Transverse colon (tissue), 4 donors: ENCODE measurements at regions not wholly inside any gene's neighbourhood (a gene's known extent, or its start where the extent isn't known, plus 50 kb on each side); places are given as distances from the start of the nearest gene placed in this dataset.

Source experiments
- DNase-seq: peaks from one replicate; pipeline ENCODE4 v3.0.0-alpha.2; 2019
- H3K27ac ChIP-seq, 4 donors: fragments of 200-600 bp; sonication (generic); 2 replicates each; pipeline ENCODE4 v1.5.1; 2016 to 2018; ENCODE audit warnings: inconsistent platforms in 4 of 4
- H3K27me3 ChIP-seq: fragments of 200-600 bp; sonication (generic); 2 replicates; pipeline ENCODE4 v1.5.1; 2017; ENCODE audit warnings: inconsistent platforms
- H3K36me3 ChIP-seq, 4 donors: fragments of 200-600 bp; sonication (generic); 2 replicates each; pipeline ENCODE4 v1.5.1; 2017 to 2019; ENCODE audit warnings: inconsistent platforms in 4 of 4
- H3K4me1 ChIP-seq, 4 donors: fragments of 200-600 bp; sonication (generic); 2 replicates each; pipeline ENCODE4 v1.5.1; 2017 to 2020; ENCODE audit warnings: inconsistent platforms in 4 of 4
- H3K4me3 ChIP-seq, 4 donors: fragments of 200-600 bp; sonication (generic); 1 replicate in 1 of 4; 2 replicates in 3 of 4; pipeline versions ENCODE4 v1.5.1 to v1.6.1; 2017 to 2019; ENCODE audit warnings: inconsistent platforms in 4 of 4
- H3K9me3 ChIP-seq, 2 donors: fragments of 200-600 bp; sonication (generic); 2 replicates each; pipeline ENCODE4 v1.5.1; 2017 to 2019; ENCODE audit warnings: inconsistent platforms in 2 of 2
- EP300 ChIP-seq: sonication (generic); formaldehyde crosslinking; IDR thresholded peaks from one replicate; pipeline ENCODE4 v1.6.1; 2017; ENCODE audit warnings: antibody characterized with exemption, low read depth
- POLR2A ChIP-seq: fragments of 450-650 bp; IDR thresholded peaks from one replicate; pipeline ENCODE4 v1.6.1; 2016; ENCODE audit warnings: antibody characterized with exemption, mild to moderate bottlenecking, moderate library complexity
- POLR2AphosphoS5 ChIP-seq, 3 donors: sonication (generic); formaldehyde crosslinking; IDR thresholded peaks; one replicate each; pipeline ENCODE4 v1.6.1; 2016; ENCODE audit warnings: antibody characterized with exemption in 3 of 3
- WGBS, 2 donors: methylation state at CpG; one replicate each; pipeline ENCODE4 v1.1.5; 2018; ENCODE audit warnings: low coverage in 1 of 2; 5-methylcytosine and 5-hydroxymethylcytosine counted together
- in situ Hi-C, 4 donors: fragments of 200-750 bp; cut with MboI; loops; one replicate each; pipeline versions ENCODE4 v1.15.0 to v1.15.1; 2017; ENCODE audit warnings: low sequenced_read_pairs in 3 of 4, low pct_ligation_motif_present in 1 of 4, low pct_unique_long_range_greater_than_20kb in 1 of 4
- intact Hi-C: fragments of 100-400 bp; cut with DNase I; formaldehyde crosslinking; loops from one replicate; pipeline ENCODE4 v1.15.1; 2023; ENCODE audit warnings: low total_unique reads
- TF ChIP-seq, protein P1 (sequence below), 5 experiments: fragments of 200-600 bp in 3 of 5; fragments of 450-650 bp in 2 of 5; sonication (generic) in 3 of 5; IDR thresholded peaks; 1 replicate in 2 of 5; 2 replicates in 3 of 5; pipeline ENCODE4 v1.5.1; 2016 to 2017; ENCODE audit warnings: antibody characterized with exemption in 5 of 5, inconsistent platforms in 3 of 5, mild to moderate bottlenecking in 2 of 5, moderate library complexity in 1 of 5

DNA sequence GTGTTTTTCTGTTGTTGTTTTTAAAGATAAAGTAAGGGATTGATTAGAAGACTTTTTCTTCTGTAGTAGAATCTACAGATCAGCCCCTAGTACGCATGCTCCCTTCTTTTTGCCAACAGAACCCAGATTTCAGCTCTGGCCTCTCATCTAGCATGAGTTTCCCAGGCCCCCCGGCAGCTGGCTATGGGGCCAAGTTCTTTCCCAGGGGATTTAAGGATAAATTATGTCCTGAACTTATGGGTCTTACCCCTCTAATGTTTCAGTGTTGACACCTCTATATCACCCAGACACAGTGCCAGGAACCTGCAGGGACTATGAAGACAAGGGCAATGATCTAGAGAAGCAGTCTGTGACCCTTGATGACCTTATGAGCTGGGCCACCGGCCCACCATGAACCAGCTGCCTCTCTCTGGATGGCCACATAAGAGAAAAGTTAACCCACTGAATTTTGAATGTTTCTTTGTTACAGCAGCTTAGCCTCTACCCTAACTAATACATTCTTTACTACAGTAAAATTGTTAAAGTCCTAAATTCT, 150.5 kb downstream of the UNC5CL start:
- WGBS, 2 donors = 72 to 80% methylated on average over 1 to 3 of the region's 3 CpGs
- H3K4me3 ChIP-seq = no peak overlapping the region
- in situ Hi-C loops = no loop called here

DNA sequence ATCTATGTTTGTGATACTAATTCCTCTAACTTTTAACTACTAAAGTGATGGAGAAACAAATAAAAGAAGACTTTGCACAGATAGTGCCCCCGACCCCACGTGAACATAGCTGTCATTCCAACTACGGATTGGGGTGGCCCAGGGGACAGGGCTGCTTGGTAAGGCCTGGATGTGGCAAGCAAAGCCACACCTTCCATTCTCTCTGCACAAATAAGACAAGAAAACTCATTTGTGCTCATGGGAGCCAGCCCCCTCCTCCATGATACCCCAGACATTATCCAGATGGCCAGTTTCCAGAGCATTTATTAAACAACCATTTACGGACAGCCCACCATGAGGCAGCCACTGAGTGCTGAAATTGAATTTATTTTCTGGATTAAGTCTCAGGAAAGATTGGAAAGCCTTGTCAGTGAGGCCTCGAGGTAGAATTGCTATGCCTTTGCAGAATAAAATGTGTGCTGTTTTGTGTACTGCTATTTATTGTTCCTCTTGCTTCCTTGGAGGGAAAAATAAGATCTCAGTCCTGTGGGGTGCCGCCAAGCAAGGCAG, 151.2 kb downstream of the UNC5CL start:
- in situ Hi-C loops = no loop called here
- Histone ChIP-seq H3K4me1 (no peaks in the 10 kb centered on the region), H3K9me3 (no peaks in the 10 kb centered on the region), H3K36me3 (no peaks in the 10 kb centered on the region), H3K4me3 (no peak overlapping the region), H3K27ac (no peak overlapping the region), H3K27me3 (no peaks in the 10 kb centered on the region)
- 73 to 79% methylated on average over 2 to 6 of the region's 6 CpGs for whole genome bisulfite sequencing, 2 donors
- TF ChIP-seq, protein P1, sequence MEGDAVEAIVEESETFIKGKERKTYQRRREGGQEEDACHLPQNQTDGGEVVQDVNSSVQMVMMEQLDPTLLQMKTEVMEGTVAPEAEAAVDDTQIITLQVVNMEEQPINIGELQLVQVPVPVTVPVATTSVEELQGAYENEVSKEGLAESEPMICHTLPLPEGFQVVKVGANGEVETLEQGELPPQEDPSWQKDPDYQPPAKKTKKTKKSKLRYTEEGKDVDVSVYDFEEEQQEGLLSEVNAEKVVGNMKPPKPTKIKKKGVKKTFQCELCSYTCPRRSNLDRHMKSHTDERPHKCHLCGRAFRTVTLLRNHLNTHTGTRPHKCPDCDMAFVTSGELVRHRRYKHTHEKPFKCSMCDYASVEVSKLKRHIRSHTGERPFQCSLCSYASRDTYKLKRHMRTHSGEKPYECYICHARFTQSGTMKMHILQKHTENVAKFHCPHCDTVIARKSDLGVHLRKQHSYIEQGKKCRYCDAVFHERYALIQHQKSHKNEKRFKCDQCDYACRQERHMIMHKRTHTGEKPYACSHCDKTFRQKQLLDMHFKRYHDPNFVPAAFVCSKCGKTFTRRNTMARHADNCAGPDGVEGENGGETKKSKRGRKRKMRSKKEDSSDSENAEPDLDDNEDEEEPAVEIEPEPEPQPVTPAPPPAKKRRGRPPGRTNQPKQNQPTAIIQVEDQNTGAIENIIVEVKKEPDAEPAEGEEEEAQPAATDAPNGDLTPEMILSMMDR (IDR thresholded peaks at IDR 0.05) = no peak
- no peak for TF ChIP-seq POLR2AphosphoS5 (IDR thresholded peaks at IDR 0.05)
- TF ChIP-seq EP300 = no peak
- no peak for TF ChIP-seq POLR2A
- intact Hi-C loops = no loop called here
- no peak for DNase-seq

More for the DNA sequence above, 150.5 kb downstream of the UNC5CL start:
- no peak for DNase-seq
- Histone ChIP-seq H3K36me3 (no peaks in the 10 kb centered on the region), H3K27ac (no peak overlapping the region), H3K27me3 (no peaks in the 10 kb centered on the region), H3K4me1 (no peaks in the 10 kb centered on the region), H3K9me3 (no peaks in the 10 kb centered on the region)
- TF ChIP-seq, protein P1 (IDR thresholded peaks at IDR 0.05) = no peak
- TF ChIP-seq EP300 (no peak), POLR2A (no peak), POLR2AphosphoS5 (IDR thresholded peaks at IDR 0.05) (no peak)
- intact Hi-C loops = no loop called here

DNA sequence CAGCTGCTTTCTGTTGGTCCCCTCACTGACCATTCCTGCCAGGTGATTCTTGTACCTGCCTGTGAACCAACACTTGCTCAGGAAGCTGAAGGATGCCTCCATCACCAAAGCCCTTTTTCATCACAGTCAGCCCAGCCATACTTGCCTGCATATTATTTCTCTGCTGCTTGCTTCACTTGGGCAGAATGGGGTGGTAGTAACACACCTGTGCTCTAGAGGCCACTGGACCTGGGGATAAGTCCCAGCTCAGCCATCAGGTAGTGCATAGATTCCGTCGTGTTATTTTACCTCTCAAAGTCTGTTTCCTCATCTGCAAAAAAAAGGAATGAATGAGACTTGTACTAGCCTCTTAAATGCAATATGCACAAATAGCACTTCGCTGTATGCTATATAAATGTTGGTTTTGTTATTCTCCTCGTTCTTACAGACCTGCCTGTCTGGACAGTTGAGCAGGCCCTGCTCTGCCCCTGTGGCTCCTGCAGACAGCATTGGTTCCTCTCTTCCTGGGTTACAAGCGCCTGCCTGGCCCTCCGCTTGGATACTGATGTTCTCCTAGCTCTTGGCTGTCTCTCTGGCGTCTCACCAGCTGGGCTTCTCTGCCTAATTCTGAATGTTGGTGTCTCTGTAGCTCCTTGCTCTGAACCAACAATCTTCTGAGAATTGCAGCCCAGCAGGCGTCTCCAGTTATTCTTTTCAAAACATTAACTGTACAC, 151.8 kb downstream of the UNC5CL start:
- intact Hi-C loops (no loop called here), in situ Hi-C loops (no loop called here)
- H3K9me3 ChIP-seq = no peaks in the 10 kb centered on the region
- no peaks in the 10 kb centered on the region for H3K36me3 ChIP-seq
- H3K27me3 ChIP-seq = no peaks in the 10 kb centered on the region
- H3K27ac ChIP-seq = no peak overlapping the region
- H3K4me3 ChIP-seq = no peak overlapping the region
- WGBS, 2 donors = 77 to 79% methylated on average over 7 to 8 of the region's 8 CpGs
- TF ChIP-seq POLR2A (no peak), EP300 (no peak), POLR2AphosphoS5 (IDR thresholded peaks at IDR 0.05) (no peak)
- TF ChIP-seq, protein P1 (IDR thresholded peaks at IDR 0.05) = no peak
- H3K4me1 ChIP-seq = no peaks in the 10 kb centered on the region
- DNase-seq = no peak

DNA sequence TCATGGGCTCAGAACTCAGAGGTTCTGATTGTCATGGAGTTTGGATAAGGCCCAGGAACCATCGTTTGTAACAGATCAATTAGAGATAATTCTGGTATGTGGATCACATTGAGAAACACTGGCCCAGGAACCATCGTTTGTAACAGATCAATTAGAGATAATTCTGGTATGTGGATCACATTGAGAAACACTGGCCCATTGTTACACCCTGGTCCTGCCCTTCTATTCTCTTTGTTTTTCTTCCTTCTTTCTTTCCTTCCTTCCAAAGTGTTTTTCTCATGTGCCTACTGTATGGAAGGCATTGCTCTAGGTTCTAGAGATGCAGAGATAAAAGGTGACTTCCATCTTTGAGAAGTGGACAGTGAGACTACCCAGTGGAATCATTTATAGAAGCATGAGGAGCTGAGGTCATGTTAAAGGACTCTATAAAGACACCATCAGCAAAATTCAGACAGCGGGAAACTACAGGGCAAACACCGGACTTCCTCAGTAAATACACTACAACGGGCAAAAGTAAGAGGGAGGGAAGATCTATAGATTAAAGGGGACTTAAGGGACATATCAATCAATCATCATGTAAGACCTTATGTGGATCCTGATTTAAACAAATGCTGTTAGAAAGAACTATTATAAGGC, 153.8 kb downstream of the UNC5CL start:
- H3K27me3 ChIP-seq = no peaks in the 10 kb centered on the region
- H3K36me3 ChIP-seq = no peaks in the 10 kb centered on the region
- WGBS, 2 donors = 67 to 78% methylated on average over 4 to 5 of the region's 5 CpGs
- intact Hi-C loops (no loop called here), in situ Hi-C loops (no loop called here)
- TF ChIP-seq POLR2A = no peak
- TF ChIP-seq EP300 = no peak
- TF ChIP-seq, protein P1 (IDR thresholded peaks at IDR 0.05) = no peak
- no peak for TF ChIP-seq POLR2AphosphoS5 (IDR thresholded peaks at IDR 0.05)
- no peak overlapping the region for H3K4me3 ChIP-seq
- H3K4me1 ChIP-seq = no peaks in the 10 kb centered on the region
- no peak for DNase-seq
- H3K27ac ChIP-seq = no peak overlapping the region
- no peaks in the 10 kb centered on the region for H3K9me3 ChIP-seq
